ENCODE measurements at regions not wholly inside any gene's neighbourhood (a gene's known extent, or its start where the extent isn't known, plus 50 kb on each side); places are given as distances from the start of the nearest gene placed in this dataset.

GRCh38 chr14:75344411-75344810 lies 65.8 kb downstream of the FOS start:
- TF ChIP-seq CTCF (IDR thresholded peaks at IDR 0.05 in 4 of 5, conservative IDR thresholded peaks at IDR 0.05 in 1 of 5), result no peak
- TF ChIP-seq POLR2A (IDR thresholded peaks at IDR 0.05), result no peak

All from gastrocnemius medialis (tissue), 4 donors.